Testis (tissue), 2 donors: ENCODE measurements at regions not wholly inside any gene's neighbourhood (a gene's known extent, or its start where the extent isn't known, plus 50 kb on each side); places are given as distances from the start of the nearest gene placed in this dataset.

Experiments
- POLR2A ChIP-seq: fragments of 450-650 bp; IDR thresholded peaks from one replicate; pipeline ENCODE4 v1.6.1; 2017; ENCODE audit warnings: antibody characterized with exemption, mild to moderate bottlenecking, moderate library complexity
- TF ChIP-seq, protein P1 (sequence below), 3 experiments: fragments of 450-650 bp in 2 of 3; fragments of 200-600 bp in 1 of 3; sonication (generic) in 1 of 3; IDR thresholded peaks; one replicate each; pipeline ENCODE4 v1.5.1; 2016 to 2019; ENCODE audit warnings: antibody characterized with exemption in 3 of 3, mild to moderate bottlenecking in 2 of 3, moderate library complexity in 1 of 3

DNA sequence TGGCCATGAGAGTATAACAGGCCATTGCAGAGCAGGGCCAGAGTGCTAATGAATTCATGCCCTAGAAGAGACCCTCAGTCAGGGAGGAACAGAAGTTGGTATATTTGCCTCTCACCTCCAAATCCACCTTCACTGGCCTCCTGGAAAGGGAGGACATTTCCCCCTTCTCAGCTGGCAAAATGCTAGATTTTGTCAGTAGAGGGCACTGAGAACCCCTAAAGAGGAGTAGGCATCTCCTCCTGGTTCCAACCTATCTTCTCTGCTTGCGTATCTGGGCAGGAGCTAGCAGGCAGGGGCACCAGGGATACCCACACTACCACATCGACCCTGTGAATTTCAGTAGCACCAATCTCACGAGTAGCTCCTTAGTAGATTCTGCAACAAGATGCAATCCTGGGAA is 79.8 kb upstream of the GHITM start:
- TF ChIP-seq, protein P1, sequence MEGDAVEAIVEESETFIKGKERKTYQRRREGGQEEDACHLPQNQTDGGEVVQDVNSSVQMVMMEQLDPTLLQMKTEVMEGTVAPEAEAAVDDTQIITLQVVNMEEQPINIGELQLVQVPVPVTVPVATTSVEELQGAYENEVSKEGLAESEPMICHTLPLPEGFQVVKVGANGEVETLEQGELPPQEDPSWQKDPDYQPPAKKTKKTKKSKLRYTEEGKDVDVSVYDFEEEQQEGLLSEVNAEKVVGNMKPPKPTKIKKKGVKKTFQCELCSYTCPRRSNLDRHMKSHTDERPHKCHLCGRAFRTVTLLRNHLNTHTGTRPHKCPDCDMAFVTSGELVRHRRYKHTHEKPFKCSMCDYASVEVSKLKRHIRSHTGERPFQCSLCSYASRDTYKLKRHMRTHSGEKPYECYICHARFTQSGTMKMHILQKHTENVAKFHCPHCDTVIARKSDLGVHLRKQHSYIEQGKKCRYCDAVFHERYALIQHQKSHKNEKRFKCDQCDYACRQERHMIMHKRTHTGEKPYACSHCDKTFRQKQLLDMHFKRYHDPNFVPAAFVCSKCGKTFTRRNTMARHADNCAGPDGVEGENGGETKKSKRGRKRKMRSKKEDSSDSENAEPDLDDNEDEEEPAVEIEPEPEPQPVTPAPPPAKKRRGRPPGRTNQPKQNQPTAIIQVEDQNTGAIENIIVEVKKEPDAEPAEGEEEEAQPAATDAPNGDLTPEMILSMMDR (IDR thresholded peaks at IDR 0.05): no peak
- TF ChIP-seq POLR2A: no peak
